Common myeloid progenitor, CD34-positive (primary cell): ENCODE measurements at regions not wholly inside any gene's neighbourhood (a gene's known extent, or its start where the extent isn't known, plus 50 kb on each side); places are given as distances from the start of the nearest gene placed in this dataset.

ENCODE experiments used
- CTCF ChIA-PET: fragments of 350-600 bp; sonication (Branson Sonifier 250); formaldehyde crosslinking; loops from one replicate; lab custom pipeline; 2021; ENCODE audit warnings: antibody characterized with exemption; lab: Charles Lee
- POLR2A ChIA-PET: fragments of 350-600 bp; sonication (Branson Sonifier 250); formaldehyde crosslinking; loops from one replicate; lab custom pipeline; 2021; ENCODE audit warnings: antibody characterized with exemption; lab: Charles Lee
- DNase-seq, 3 donors: peaks; one replicate each; pipeline versions ENCODE4 v3.0.0 to v3.0.0-alpha.2; 2013
- H3K27ac ChIP-seq, 2 experiments: 1 replicate in 1 of 2; 2 replicates in 1 of 2; pipeline ENCODE4 v1.7.0; 2013; ENCODE audit warnings: inconsistent platforms in 2 of 2, low read length in 2 of 2, mild to moderate bottlenecking in 2 of 2, low read depth in 1 of 2, moderate library complexity in 1 of 2; ENCODE audit not compliant: severe bottlenecking in 2 of 2, insufficient read depth in 1 of 2, poor library complexity in 1 of 2
- H3K27me3 ChIP-seq, 5 experiments: replicated peaks in 2 of 5; 1 replicate in 3 of 5; 2 replicates in 2 of 5; pipeline versions ENCODE4 v1.6.1 to v1.7.0; 2013; ENCODE audit warnings: low read length in 4 of 5, mild to moderate bottlenecking in 2 of 5, moderate library complexity in 2 of 5, inconsistent platforms in 1 of 5; ENCODE audit not compliant: insufficient read depth in 5 of 5, control insufficient read depth in 4 of 5
- H3K36me3 ChIP-seq, 4 experiments: 1 replicate in 2 of 4; 2 replicates in 2 of 4; pipeline versions ENCODE4 v1.6.1 to v1.7.0; 2013; ENCODE audit warnings: low read length in 3 of 4, control low read depth in 1 of 4, mild to moderate bottlenecking in 1 of 4; ENCODE audit not compliant: control insufficient read depth in 4 of 4, insufficient read depth in 4 of 4
- H3K4me1 ChIP-seq, 4 experiments: 1 replicate in 3 of 4; 2 replicates in 1 of 4; pipeline versions ENCODE4 v1.6.1 to v1.7.1; 2013; ENCODE audit warnings: low read length in 3 of 4, mild to moderate bottlenecking in 3 of 4, control low read depth in 1 of 4, inconsistent platforms in 1 of 4, moderate library complexity in 1 of 4; ENCODE audit not compliant: control insufficient read depth in 4 of 4, insufficient read depth in 4 of 4; ENCODE audit errors: control extremely low read depth in 1 of 4
- H3K4me3 ChIP-seq, 7 experiments: 1 replicate in 4 of 7; 2 replicates in 3 of 7; pipeline versions ENCODE4 v1.5.1 to v1.7.0; 2013; ENCODE audit warnings: mild to moderate bottlenecking in 7 of 7, low read length in 6 of 7, moderate library complexity in 6 of 7, inconsistent platforms in 2 of 7, low read depth in 2 of 7, control low read depth in 1 of 7; ENCODE audit not compliant: insufficient read depth in 4 of 7, control insufficient read depth in 1 of 7; ENCODE audit errors: extremely low read depth in 1 of 7
- H3K9me3 ChIP-seq, 5 experiments: 1 replicate in 4 of 5; 2 replicates in 1 of 5; pipeline versions ENCODE4 v1.6.1 to v1.7.1; 2013; ENCODE audit warnings: low read length in 4 of 5, mild to moderate bottlenecking in 2 of 5, inconsistent platforms in 1 of 5, low read depth in 1 of 5, moderate library complexity in 1 of 5; ENCODE audit not compliant: control insufficient read depth in 4 of 5, insufficient read depth in 2 of 5; ENCODE audit errors: control extremely low read depth in 1 of 5
- WGBS: methylation state at CpG from one replicate; pipeline ENCODE4 v1.1.5; 2013; ENCODE audit not compliant: insufficient coverage; 5-methylcytosine and 5-hydroxymethylcytosine counted together

DNA sequence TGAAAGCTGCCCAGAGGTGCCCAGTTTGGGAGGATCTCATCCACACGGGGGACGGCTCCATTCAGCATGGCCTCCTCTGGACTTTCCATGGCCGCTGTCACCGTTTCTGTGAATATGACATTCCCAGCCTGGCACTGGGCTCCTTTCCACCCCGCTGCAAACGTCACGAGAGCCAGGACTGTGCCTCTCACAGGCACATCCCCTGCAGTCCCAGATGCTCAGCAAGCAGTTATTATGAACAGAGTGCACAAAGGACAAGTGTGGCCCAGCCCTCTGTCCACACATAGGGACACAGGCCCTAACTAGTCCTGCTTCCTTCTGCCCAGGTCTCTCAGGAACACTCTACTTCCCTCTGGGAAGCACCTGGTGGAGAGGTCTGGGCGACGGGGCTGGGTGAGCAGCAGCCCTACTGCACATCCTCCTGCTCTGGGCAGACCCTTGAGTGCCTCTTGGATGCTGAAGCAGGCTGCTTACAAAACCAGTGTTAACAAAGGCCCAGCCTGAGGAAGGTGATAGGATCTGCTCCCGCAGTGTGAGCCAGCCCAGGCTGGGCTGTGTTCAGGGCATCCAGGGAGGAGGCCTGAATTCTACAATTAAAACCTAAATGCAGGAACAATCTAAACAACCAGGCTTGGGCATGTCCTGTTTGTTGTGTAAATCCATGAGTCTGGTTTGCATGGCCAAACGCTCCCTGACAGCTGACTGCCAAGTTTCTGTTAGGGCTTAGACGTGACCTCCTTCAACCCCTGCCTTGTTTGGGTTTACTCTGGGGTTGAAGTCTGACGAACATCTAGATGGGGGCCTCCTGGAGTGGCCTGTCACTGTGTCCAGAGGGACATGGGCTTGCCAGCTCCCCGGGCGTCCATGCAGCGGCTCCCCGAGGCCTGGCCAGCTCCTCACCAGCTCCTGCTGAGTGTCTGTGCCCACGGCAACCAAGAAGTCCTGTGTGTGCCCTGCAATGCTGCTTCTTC lies 269.8 kb downstream of the GADD45G start:
- Histone ChIP-seq H3K36me3 (no peaks in the 10 kb centered on the region), H3K27me3 (no peaks in the 10 kb centered on the region), H3K27ac (no peak overlapping the region), H3K4me3 (no peak overlapping the region), H3K9me3 (no peaks in the 10 kb centered on the region), H3K4me1 (no peaks in the 10 kb centered on the region)
- POLR2A ChIA-PET = interaction anchor here (0.6 kb wide), 1 partner anchor 52 kb away, joined by 3 read pairs; no protein-coding TSS in a partner anchor
- CTCF ChIA-PET = no interaction called here
- DNase-seq = no peak
- WGBS = 86% methylated on average over 17 of the region's 18 CpGs

DNA sequence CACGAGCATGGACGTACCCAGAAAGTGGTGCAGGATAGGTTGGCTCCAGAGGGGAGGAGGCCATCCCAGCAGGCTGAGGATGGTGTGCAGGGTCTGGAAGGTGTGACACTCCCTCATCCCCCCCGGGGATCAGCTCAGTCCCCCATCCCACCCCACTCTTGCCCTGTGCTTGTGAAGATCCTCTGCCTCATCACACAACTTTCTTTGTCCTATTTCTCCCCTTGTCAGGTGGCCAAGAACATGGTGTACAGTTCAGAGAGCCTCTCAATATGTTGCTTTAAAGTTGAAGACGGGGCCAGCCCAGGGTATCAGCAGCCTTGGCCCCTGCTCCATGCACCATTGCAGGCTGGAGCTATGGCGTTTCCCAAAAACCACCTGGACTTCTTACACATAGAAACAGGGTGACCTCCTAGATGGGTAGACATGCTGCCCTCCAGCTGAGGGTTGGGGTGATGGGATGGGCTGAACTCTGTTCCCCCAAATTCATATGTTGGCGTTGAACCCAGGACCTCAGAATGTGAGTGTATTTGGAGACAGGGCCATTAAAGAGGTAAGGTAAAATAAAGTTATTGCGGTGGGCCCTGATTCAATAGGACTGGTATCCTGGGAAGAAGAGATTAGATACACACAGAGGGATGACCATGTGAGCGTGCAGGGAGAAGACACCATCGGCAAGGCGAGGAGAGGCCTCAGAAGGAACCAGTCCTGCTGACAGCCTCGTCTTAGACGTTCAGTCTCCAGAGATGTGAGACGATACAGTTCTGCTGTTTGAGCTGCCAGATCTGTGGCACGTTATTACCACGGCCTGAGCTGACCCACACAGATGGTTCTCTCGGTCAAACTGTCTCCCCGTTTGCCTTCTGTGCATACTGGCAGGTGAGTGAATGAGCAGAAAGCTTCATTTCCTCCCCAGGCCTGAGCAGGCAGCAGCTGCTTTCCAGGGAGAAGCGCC lies 272.5 kb downstream of the GADD45G start:
- no peaks in the 10 kb centered on the region for H3K4me1 ChIP-seq
- no peaks in the 10 kb centered on the region for H3K27me3 ChIP-seq
- no peaks in the 10 kb centered on the region for H3K9me3 ChIP-seq
- H3K4me3 ChIP-seq = no peak overlapping the region
- 97% methylated on average over 10 of the region's 18 CpGs for WGBS
- no peaks in the 10 kb centered on the region for H3K36me3 ChIP-seq
- DNase-seq = no peak
- CTCF ChIA-PET = interaction anchor here (0.7 kb wide), 1 partner anchor 279 kb away, joined by 3 read pairs; no protein-coding TSS in a partner anchor
- POLR2A ChIA-PET = no interaction called here
- H3K27ac ChIP-seq = no peak overlapping the region

DNA sequence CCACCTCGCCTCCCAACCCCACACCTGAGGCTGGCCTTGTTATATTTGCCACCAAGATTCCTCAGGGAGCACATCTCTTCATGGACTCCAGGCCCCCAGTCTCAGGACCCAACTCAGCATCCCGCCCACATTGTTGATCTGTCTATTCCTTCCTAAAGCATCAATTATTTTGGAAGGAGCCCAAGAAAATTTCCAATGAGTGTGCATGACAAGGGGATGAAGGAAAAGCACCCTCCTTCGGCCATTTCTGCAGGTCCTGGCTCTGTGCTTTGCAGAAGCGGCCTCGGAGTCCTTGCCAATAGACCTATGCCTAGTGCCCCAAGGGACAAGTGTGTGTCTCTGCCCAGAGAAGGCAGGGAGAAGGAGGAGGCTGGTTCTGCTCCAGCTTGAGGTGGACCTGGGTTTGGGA lies 273.2 kb downstream of the GADD45G start:
- no peaks in the 10 kb centered on the region for H3K36me3 ChIP-seq
- CTCF ChIA-PET = no interaction called here
- no peaks in the 10 kb centered on the region for H3K4me1 ChIP-seq
- 93% methylated on average over 2 of the region's 5 CpGs for WGBS
- no peak for DNase-seq
- no peak overlapping the region for H3K4me3 ChIP-seq
- no peaks in the 10 kb centered on the region for H3K27me3 ChIP-seq
- no peaks in the 10 kb centered on the region for H3K9me3 ChIP-seq
- no peak overlapping the region for H3K27ac ChIP-seq
- POLR2A ChIA-PET = no interaction called here

DNA sequence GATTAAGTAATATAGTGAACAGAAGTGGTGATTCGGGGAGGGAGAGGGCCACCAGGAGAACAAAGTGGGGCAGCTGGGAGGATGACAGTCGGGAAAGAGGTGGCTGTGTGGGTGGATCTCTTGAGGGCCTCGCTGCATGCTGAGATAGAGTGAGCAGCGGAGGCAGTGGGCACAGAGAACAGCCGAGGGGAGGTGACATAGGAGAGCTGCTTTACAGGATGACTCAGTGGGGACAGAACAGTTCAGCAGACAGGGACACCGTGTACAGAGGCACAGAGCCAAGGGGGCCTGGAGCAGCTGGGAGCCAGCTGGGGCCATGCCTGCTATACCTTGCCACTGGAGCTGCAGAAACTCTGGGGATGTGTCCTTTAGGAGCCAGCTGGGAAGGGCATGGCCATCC lies 273.9 kb downstream of the GADD45G start:
- no peak for DNase-seq
- Histone ChIP-seq H3K27me3 (no peaks in the 10 kb centered on the region), H3K4me1 (no peaks in the 10 kb centered on the region), H3K27ac (no peak overlapping the region), H3K9me3 (no peaks in the 10 kb centered on the region), H3K36me3 (no peaks in the 10 kb centered on the region), H3K4me3 (no peak overlapping the region)
- ChIA-PET CTCF (no interaction called here), POLR2A (no interaction called here)
- 93% methylated on average over 6 of the region's 6 CpGs for WGBS

GRCh38 chr9:89879276-89879675 lies 274.5 kb downstream of the GADD45G start:
- no peaks in the 10 kb centered on the region for H3K27me3 ChIP-seq
- ChIA-PET POLR2A (no interaction called here), CTCF (no interaction called here)
- no peak overlapping the region for H3K27ac ChIP-seq
- H3K4me3 ChIP-seq = no peak overlapping the region
- no peaks in the 10 kb centered on the region for H3K9me3 ChIP-seq
- 100% methylated on average over 3 of the region's 6 CpGs for WGBS
- H3K36me3 ChIP-seq = no peaks in the 10 kb centered on the region
- no peaks in the 10 kb centered on the region for H3K4me1 ChIP-seq
- DNase-seq = no peak

DNA sequence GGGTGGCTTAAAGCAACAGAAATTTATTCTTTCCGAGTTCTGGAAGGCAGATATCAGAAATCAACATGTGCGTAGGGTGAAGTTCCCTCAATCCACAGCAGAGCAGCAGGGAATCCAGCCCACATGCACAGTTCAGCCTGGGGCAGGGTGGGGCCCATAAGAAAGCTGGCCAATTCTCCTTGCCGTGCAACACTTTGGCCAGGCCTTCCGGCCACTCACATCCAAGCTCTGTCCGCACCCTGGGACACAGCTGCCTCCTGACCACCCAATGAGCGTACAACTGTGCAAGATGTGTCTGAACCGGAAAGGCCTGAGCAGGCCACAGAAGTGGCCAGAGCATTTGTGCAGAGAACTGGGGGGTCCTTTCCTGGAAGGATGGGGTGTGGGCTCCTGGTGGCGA lies 274.9 kb downstream of the GADD45G start:
- CTCF ChIA-PET = no interaction called here
- Histone ChIP-seq H3K27ac (no peak overlapping the region), H3K36me3 (no peaks in the 10 kb centered on the region), H3K4me3 (no peak overlapping the region), H3K9me3 (no peaks in the 10 kb centered on the region), H3K4me1 (no peaks in the 10 kb centered on the region), H3K27me3 (no peaks in the 10 kb centered on the region)
- POLR2A ChIA-PET = no interaction called here
- DNase-seq = no peak
- 98% methylated on average over 8 of the region's 8 CpGs for WGBS
